ENCODE measurements at regions not wholly inside any gene's neighbourhood (a gene's known extent, or its start where the extent isn't known, plus 50 kb on each side); places are given as distances from the start of the nearest gene placed in this dataset.

DNA sequence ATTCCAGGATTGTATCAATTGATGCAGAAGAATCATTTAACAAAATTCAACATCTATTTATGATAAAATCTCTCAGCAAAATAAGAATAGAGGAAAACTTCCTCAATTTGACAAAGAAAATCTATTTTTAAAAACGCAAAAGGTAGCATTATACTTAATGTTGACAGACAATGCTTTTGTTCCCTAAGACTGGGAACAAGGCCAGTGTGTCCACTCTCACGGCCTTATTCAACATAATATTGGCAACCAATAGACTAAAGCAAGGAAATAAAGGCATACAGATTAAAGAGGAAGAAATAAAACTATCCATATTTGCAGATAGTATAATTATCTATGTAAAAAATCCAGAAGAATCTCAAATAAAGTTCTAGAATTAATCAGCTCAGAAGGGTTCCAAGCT, 472.4 kb upstream of the ID2 start:
- Histone ChIP-seq H3K27me3 (ENCODE audit: insufficient read depth, low read length, poor library complexity, severe bottlenecking) (no peaks in the 10 kb centered on the region), H3K4me3 (ENCODE audit: low read length, poor library complexity, severe bottlenecking) (no peak overlapping the region), H3K9me2 (replicated peaks; ENCODE audit: low read depth, low read length) (no peaks in the 10 kb centered on the region), H3K9ac (ENCODE audit: low read depth, low read length, poor library complexity, severe bottlenecking) (no peak overlapping the region), H4K20me1 (ENCODE audit: insufficient read depth, low read length, poor library complexity, severe bottlenecking) (no peaks in the 10 kb centered on the region), H3K79me2 (ENCODE audit: insufficient read depth, low read length) (no peaks in the 10 kb centered on the region), H2AFZ (ENCODE audit: low read length) (no peak overlapping the region), H3K36me3 (ENCODE audit: insufficient read depth, low read length) (no peaks in the 10 kb centered on the region), H3F3A (ENCODE audit: low read depth) (no peaks in the 10 kb centered on the region), H3K4me2 (ENCODE audit: low read depth, low read length, poor library complexity, severe bottlenecking) (no peak overlapping the region), H3K4me1 (ENCODE audit: insufficient read depth, low read length, poor library complexity, severe bottlenecking) (peaks cover 4% of the 10 kb centered on the region), H3K9me3 (ENCODE audit: insufficient read depth, low read depth, low read length) (peaks cover 9% of the 10 kb centered on the region; the same call in 1 of the 2 replicates)
- TF ChIP-seq, protein P1, sequence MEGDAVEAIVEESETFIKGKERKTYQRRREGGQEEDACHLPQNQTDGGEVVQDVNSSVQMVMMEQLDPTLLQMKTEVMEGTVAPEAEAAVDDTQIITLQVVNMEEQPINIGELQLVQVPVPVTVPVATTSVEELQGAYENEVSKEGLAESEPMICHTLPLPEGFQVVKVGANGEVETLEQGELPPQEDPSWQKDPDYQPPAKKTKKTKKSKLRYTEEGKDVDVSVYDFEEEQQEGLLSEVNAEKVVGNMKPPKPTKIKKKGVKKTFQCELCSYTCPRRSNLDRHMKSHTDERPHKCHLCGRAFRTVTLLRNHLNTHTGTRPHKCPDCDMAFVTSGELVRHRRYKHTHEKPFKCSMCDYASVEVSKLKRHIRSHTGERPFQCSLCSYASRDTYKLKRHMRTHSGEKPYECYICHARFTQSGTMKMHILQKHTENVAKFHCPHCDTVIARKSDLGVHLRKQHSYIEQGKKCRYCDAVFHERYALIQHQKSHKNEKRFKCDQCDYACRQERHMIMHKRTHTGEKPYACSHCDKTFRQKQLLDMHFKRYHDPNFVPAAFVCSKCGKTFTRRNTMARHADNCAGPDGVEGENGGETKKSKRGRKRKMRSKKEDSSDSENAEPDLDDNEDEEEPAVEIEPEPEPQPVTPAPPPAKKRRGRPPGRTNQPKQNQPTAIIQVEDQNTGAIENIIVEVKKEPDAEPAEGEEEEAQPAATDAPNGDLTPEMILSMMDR (conservative IDR thresholded peaks at IDR 0.05; ENCODE audit: low read length): no peak
- TF ChIP-seq EZH2phosphoT487 (IDR thresholded peaks at IDR 0.05; ENCODE audit: borderline replicate concordance): no peak

GRCh38 chr2:8211384-8211783, 470.5 kb upstream of the ID2 start:
- no peaks in the 10 kb centered on the region for H3K27me3 ChIP-seq (ENCODE audit: insufficient read depth, low read length, poor library complexity, severe bottlenecking)
- H3K4me3 ChIP-seq (ENCODE audit: low read length, poor library complexity, severe bottlenecking): no peak overlapping the region

DNA sequence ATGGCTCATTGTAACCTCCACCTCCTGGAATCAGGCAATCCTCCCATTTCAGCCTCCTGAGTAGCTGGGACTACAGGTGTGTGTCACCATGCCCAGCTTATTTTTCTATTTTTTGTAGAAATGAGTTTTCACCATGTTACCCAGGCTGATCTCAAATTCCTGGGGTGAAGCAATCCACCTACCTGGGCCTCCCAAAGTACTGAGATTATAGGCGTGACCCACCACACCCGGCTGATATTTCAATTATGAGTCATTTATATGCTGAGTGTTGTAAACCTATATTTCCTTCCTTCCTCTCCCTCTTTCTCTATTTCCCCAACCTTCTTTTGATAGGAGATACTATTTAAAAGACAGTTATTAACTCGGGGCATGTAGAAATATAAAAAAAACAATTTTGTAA, 469.6 kb upstream of the ID2 start:
- H3K9me3 ChIP-seq (ENCODE audit: insufficient read depth, low read depth, low read length): peaks cover 9% of the 10 kb centered on the region; the same call in 1 of the 2 replicates
- no peaks in the 10 kb centered on the region for H3K9me2 ChIP-seq (replicated peaks; ENCODE audit: low read depth, low read length)
- no peaks in the 10 kb centered on the region for H3K36me3 ChIP-seq (ENCODE audit: insufficient read depth, low read length)
- H3K4me3 ChIP-seq (ENCODE audit: low read length, poor library complexity, severe bottlenecking): no peak overlapping the region
- H4K20me1 ChIP-seq (ENCODE audit: insufficient read depth, low read length, poor library complexity, severe bottlenecking): no peaks in the 10 kb centered on the region
- H2AFZ ChIP-seq (ENCODE audit: low read length): no peak overlapping the region
- no peaks in the 10 kb centered on the region for H3F3A ChIP-seq (ENCODE audit: low read depth)
- H3K79me2 ChIP-seq (ENCODE audit: insufficient read depth, low read length): no peaks in the 10 kb centered on the region
- H3K27me3 ChIP-seq (ENCODE audit: insufficient read depth, low read length, poor library complexity, severe bottlenecking): no peaks in the 10 kb centered on the region
- TF ChIP-seq, protein P1 (conservative IDR thresholded peaks at IDR 0.05; ENCODE audit: low read length): no peak
- TF ChIP-seq EZH2phosphoT487 (IDR thresholded peaks at IDR 0.05; ENCODE audit: borderline replicate concordance): no peak
- H3K4me1 ChIP-seq (ENCODE audit: insufficient read depth, low read length, poor library complexity, severe bottlenecking): peaks cover 8% of the 10 kb centered on the region
- no peak overlapping the region for H3K4me2 ChIP-seq (ENCODE audit: low read depth, low read length, poor library complexity, severe bottlenecking)
- no peak overlapping the region for H3K9ac ChIP-seq (ENCODE audit: low read depth, low read length, poor library complexity, severe bottlenecking)

More at GRCh38 chr2:8211384-8211783, 470.5 kb upstream of the ID2 start:
- H3K9me3 ChIP-seq (ENCODE audit: insufficient read depth, low read depth, low read length): peaks cover 9% of the 10 kb centered on the region; the same call in 1 of the 2 replicates
- H3K9me2 ChIP-seq (replicated peaks; ENCODE audit: low read depth, low read length): no peaks in the 10 kb centered on the region
- peaks cover 8% of the 10 kb centered on the region for H3K4me1 ChIP-seq (ENCODE audit: insufficient read depth, low read length, poor library complexity, severe bottlenecking)
- no peaks in the 10 kb centered on the region for H3K36me3 ChIP-seq (ENCODE audit: insufficient read depth, low read length)
- no peak overlapping the region for H3K9ac ChIP-seq (ENCODE audit: low read depth, low read length, poor library complexity, severe bottlenecking)
- no peak overlapping the region for H3K4me2 ChIP-seq (ENCODE audit: low read depth, low read length, poor library complexity, severe bottlenecking)
- TF ChIP-seq, protein P1 (conservative IDR thresholded peaks at IDR 0.05; ENCODE audit: low read length): no peak
- TF ChIP-seq EZH2phosphoT487 (IDR thresholded peaks at IDR 0.05; ENCODE audit: borderline replicate concordance): no peak
- no peaks in the 10 kb centered on the region for H3K79me2 ChIP-seq (ENCODE audit: insufficient read depth, low read length)
- no peaks in the 10 kb centered on the region for H4K20me1 ChIP-seq (ENCODE audit: insufficient read depth, low read length, poor library complexity, severe bottlenecking)
- no peak overlapping the region for H2AFZ ChIP-seq (ENCODE audit: low read length)
- no peaks in the 10 kb centered on the region for H3F3A ChIP-seq (ENCODE audit: low read depth)

Data from Loucy (cell line).